ENCODE measurements at regions not wholly inside any gene's neighbourhood (a gene's known extent, or its start where the extent isn't known, plus 50 kb on each side); places are given as distances from the start of the nearest gene placed in this dataset.

DNA sequence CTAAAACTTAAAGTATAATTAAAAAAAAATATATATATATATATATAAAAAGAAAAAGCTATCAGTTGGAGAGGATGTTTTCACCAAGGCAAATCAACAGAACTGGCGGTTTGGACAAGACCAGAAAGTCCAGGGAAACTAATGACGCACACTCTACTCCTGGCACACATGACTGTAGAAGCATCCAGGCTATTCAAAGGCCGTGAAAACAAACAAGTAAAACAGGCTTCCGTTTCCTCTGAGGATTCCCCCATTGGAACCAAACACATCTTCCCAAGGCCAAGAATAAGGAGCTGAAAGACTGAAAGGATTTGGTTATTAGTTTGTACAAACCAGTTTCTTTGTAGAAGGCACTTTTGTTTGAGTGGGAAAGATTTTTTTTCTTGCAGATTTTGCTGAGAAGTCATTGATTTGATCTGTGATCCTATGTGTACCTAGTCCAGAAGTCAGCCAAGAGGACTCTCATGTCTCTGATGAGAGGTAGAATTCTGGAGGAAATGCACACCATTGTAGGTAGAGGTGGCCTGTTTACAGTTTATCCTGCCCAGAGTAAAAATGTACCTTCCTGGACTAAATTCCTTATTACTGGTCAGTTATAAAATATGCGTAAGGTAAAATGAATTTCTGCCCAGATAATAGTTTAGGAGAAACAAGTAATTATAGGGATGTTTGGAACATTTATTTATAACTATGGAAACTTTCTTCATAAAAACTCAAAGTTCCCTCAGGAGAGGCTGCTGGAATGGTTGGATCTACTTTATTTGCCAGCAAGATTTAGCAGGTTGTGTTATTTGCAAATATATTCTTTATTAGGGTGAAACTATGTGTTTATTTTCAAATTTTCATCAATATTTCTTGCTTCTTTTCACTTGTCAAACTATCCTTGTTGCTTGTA lies 66.5 kb downstream of the DMP1 start:
- Mint-ChIP-seq H3K9me3 (ENCODE audit: unreplicated experiment) (no peaks in the 10 kb centered on the region), H3K27me3 (ENCODE audit: insufficient read depth, unreplicated experiment) (no peaks in the 10 kb centered on the region), H3K4me3 (ENCODE audit: unreplicated experiment) (no peak overlapping the region), H3K27ac (ENCODE audit: low read depth, unreplicated experiment) (no peak overlapping the region), H3K4me1 (ENCODE audit: insufficient read depth, unreplicated experiment) (peaks cover 8% of the 10 kb centered on the region), H3K36me3 (ENCODE audit: insufficient read depth, unreplicated experiment) (no peaks in the 10 kb centered on the region)
- intact Hi-C loops (cut with micrococcal nuclease) = no loop called here
- no TSS peak for BruUV-seq (replicated peaks)
- TF ChIP-seq, protein P1, sequence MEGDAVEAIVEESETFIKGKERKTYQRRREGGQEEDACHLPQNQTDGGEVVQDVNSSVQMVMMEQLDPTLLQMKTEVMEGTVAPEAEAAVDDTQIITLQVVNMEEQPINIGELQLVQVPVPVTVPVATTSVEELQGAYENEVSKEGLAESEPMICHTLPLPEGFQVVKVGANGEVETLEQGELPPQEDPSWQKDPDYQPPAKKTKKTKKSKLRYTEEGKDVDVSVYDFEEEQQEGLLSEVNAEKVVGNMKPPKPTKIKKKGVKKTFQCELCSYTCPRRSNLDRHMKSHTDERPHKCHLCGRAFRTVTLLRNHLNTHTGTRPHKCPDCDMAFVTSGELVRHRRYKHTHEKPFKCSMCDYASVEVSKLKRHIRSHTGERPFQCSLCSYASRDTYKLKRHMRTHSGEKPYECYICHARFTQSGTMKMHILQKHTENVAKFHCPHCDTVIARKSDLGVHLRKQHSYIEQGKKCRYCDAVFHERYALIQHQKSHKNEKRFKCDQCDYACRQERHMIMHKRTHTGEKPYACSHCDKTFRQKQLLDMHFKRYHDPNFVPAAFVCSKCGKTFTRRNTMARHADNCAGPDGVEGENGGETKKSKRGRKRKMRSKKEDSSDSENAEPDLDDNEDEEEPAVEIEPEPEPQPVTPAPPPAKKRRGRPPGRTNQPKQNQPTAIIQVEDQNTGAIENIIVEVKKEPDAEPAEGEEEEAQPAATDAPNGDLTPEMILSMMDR (IDR thresholded peaks at IDR 0.05; ENCODE audit: unreplicated experiment) = no peak
- CTCF ChIA-PET = interaction anchor here (2.0 kb wide), 1 partner anchor 37 kb away, joined by 4 read pairs; no protein-coding TSS in a partner anchor
- POLR2A ChIA-PET = no interaction called here
- no peak for DNase-seq (ENCODE audit: unreplicated experiment)

DNA sequence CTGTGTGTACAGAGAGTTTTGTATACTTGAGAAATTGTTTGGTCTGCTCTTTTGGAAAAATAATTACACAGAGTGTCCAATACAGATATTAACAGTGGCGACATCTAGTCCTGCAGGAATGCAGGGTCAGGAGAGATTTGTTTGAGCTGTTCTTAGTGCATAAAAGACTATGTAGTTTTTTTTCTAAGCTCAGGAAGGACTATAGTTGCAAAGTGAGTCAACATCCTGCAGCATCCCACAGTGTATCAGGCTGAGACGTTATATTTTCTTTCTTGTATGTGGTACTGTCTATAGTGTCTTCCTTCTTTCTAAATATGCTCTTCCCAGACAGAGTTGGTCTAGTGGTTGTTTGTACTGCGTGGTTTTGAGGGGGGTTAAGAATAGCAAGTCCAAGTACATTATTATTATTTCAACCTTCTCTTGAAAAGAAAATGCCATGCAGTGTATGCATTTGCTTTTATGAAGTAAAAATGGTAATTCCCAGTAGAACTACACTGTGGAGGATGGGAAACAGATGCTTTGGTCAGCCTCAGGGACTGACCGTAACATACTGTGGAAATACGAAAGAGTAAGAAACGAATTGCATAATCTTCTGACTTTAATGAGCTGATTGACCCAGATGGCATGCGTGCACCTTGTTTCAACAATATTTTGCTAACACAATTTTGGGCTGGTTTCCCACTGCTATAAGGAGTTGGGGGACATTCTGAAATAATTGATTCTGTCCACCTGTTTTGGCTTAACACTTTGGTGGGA lies 67.4 kb downstream of the DMP1 start:
- intact Hi-C loops (cut with micrococcal nuclease) = no loop called here
- Mint-ChIP-seq H3K27me3 (ENCODE audit: insufficient read depth, unreplicated experiment) (no peaks in the 10 kb centered on the region), H3K27ac (ENCODE audit: low read depth, unreplicated experiment) (peak overlapping the region; percentile 11), H3K4me3 (ENCODE audit: unreplicated experiment) (no peak overlapping the region), H3K36me3 (ENCODE audit: insufficient read depth, unreplicated experiment) (no peaks in the 10 kb centered on the region), H3K9me3 (ENCODE audit: unreplicated experiment) (no peaks in the 10 kb centered on the region), H3K4me1 (ENCODE audit: insufficient read depth, unreplicated experiment) (peaks cover 8% of the 10 kb centered on the region)
- BruUV-seq (replicated peaks) = no TSS peak
- TF ChIP-seq, protein P1 (IDR thresholded peaks at IDR 0.05; ENCODE audit: unreplicated experiment) = no peak
- DNase-seq (ENCODE audit: unreplicated experiment) = peak; percentile 27
- ChIA-PET CTCF (interaction anchor here (2.0 kb wide), 1 partner anchor 38 kb away, joined by 4 read pairs; no protein-coding TSS in a partner anchor), POLR2A (no interaction called here)

DNA sequence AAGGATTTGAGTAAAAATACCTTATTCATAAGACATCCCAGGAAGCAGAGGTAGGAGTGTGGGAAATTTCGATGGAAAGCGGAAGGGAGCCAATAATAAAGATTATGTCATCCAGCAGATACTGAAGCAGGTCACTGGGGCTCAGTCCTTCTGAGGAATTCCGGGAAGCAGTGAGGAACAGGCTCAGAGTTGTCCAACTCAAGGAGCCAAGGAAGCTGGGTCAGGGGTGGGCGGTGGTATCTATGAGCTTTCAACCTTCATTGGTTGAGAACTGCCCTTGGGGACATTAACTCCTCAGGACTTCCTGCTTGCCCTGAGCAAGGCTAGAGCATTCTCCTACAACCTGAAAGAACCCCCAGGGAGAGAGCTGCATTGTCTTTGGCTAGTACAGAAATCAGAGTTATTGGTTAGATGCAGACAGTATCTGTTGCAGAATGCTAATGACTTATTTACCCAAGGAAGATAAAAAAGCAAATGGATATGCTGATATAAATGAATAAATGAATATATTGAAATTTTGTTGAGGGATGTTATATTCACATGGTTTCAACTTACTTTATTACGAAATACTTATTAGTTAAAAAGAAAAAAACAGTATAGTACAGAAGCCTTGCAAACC lies 68.2 kb downstream of the DMP1 start:
- H3K9me3 Mint-ChIP-seq (ENCODE audit: unreplicated experiment) = no peaks in the 10 kb centered on the region
- DNase-seq (ENCODE audit: unreplicated experiment) = no peak
- POLR2A ChIA-PET = interaction anchor here (0.9 kb wide), 1 partner anchor 986 kb away, joined by 4 read pairs; no protein-coding TSS in a partner anchor
- no peak overlapping the region for H3K27ac Mint-ChIP-seq (ENCODE audit: low read depth, unreplicated experiment)
- TF ChIP-seq, protein P1 (IDR thresholded peaks at IDR 0.05; ENCODE audit: unreplicated experiment) = no peak
- CTCF ChIA-PET = interaction anchor here (2.0 kb wide), 1 partner anchor 39 kb away, joined by 4 read pairs; no protein-coding TSS in a partner anchor
- no peaks in the 10 kb centered on the region for H3K36me3 Mint-ChIP-seq (ENCODE audit: insufficient read depth, unreplicated experiment)
- intact Hi-C loops (cut with micrococcal nuclease) = no loop called here
- no TSS peak for BruUV-seq (replicated peaks)
- H3K27me3 Mint-ChIP-seq (ENCODE audit: insufficient read depth, unreplicated experiment) = no peaks in the 10 kb centered on the region
- H3K4me3 Mint-ChIP-seq (ENCODE audit: unreplicated experiment) = no peak overlapping the region
- peaks cover 8% of the 10 kb centered on the region for H3K4me1 Mint-ChIP-seq (ENCODE audit: insufficient read depth, unreplicated experiment)

All from MCF 10A (cell line).